Osteocyte (in vitro differentiated cells): ENCODE measurements at regions not wholly inside any gene's neighbourhood (a gene's known extent, or its start where the extent isn't known, plus 50 kb on each side); places are given as distances from the start of the nearest gene placed in this dataset.
"Not testable (repeated sequence)": the region's sequence is repeated elsewhere in the genome, so short reads cannot be mapped to it uniquely, and the experiment has no call there.

Experiments used
- DNase-seq: peaks from one replicate; pipeline ENCODE4 v3.0.0; 2021; ENCODE audit warnings: mixed read lengths; ENCODE audit not compliant: unreplicated experiment; ENCODE audit errors: extremely low spot score
- H3K27ac Mint-ChIP-seq: one replicate; pipeline ENCODE4 v1.8.0; 2021; ENCODE audit warnings: mild to moderate bottlenecking, mixed read lengths; ENCODE audit not compliant: unreplicated experiment
- H3K27me3 Mint-ChIP-seq: one replicate; pipeline ENCODE4 v1.8.0; 2021; ENCODE audit warnings: mixed read lengths; ENCODE audit not compliant: unreplicated experiment
- H3K36me3 Mint-ChIP-seq: one replicate; pipeline ENCODE4 v1.8.0; 2021; ENCODE audit warnings: mixed read lengths; ENCODE audit not compliant: unreplicated experiment
- H3K4me1 Mint-ChIP-seq: one replicate; pipeline ENCODE4 v1.8.0; 2021; ENCODE audit warnings: mixed read lengths; ENCODE audit not compliant: unreplicated experiment
- H3K4me3 Mint-ChIP-seq: one replicate; pipeline ENCODE4 v1.8.0; 2021; ENCODE audit warnings: mild to moderate bottlenecking, moderate library complexity, mixed read lengths; ENCODE audit not compliant: unreplicated experiment
- H3K9me3 Mint-ChIP-seq: one replicate; pipeline ENCODE4 v1.8.0; 2021; ENCODE audit warnings: mixed read lengths; ENCODE audit not compliant: unreplicated experiment
- TF ChIP-seq, protein P1 (sequence below): fragments of 200-600 bp; sonication (generic); IDR thresholded peaks from 2 replicates; pipeline ENCODE4 v1.5.0; 2021; ENCODE audit warnings: antibody characterized with exemption, mild to moderate bottlenecking, moderate library complexity

DNA sequence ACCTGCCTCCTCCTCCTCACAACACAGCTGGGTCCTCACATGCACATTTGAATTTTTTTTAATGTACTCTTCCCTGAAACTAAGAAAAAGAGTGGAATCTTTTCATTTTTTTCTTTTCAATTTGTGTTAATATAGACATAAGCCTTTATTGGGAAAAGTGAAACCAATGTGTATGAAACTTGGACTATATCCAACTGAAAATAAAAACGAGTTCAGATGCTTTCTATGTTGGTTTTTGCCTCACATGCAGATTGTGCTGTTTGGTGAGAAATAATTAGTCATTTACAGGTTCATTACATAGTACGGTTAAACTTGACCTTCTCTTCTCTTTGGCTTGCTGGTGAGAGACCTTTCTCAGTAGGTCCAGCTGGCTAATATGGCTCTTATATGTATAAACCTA is 515.2 kb upstream of the FANCL start:
- TF ChIP-seq, protein P1, sequence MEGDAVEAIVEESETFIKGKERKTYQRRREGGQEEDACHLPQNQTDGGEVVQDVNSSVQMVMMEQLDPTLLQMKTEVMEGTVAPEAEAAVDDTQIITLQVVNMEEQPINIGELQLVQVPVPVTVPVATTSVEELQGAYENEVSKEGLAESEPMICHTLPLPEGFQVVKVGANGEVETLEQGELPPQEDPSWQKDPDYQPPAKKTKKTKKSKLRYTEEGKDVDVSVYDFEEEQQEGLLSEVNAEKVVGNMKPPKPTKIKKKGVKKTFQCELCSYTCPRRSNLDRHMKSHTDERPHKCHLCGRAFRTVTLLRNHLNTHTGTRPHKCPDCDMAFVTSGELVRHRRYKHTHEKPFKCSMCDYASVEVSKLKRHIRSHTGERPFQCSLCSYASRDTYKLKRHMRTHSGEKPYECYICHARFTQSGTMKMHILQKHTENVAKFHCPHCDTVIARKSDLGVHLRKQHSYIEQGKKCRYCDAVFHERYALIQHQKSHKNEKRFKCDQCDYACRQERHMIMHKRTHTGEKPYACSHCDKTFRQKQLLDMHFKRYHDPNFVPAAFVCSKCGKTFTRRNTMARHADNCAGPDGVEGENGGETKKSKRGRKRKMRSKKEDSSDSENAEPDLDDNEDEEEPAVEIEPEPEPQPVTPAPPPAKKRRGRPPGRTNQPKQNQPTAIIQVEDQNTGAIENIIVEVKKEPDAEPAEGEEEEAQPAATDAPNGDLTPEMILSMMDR: no peak
- DNase-seq: no peak
- Mint-ChIP-seq H3K27ac (no peak overlapping the region), H3K4me1 (no peaks in the 10 kb centered on the region), H3K4me3 (no peak overlapping the region), H3K9me3 (no peaks in the 10 kb centered on the region), H3K27me3 (peaks cover 20% of the 10 kb centered on the region), H3K36me3 (no peaks in the 10 kb centered on the region)

DNA sequence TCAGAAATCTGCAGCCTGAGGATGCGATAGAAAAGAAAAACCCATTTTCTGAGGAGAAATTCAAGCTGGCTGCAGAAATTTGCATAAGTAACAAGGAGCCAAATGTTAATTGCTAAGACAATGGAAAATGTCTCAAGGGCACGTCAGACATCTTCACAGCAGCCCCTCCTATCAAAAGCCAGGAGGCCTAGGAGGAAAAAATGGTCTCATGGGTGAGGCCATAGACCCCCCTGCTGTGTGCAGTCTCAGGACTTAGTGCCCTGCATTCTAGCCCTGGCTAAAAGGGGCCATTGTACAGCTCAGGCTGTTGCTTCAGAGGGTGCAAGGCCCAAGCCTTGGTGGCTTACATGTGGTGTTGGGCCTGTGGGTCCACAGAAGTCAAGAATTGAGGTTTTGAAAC is 511.4 kb upstream of the FANCL start:
- not testable (repeated sequence) for H3K36me3 Mint-ChIP-seq, H3K4me1 Mint-ChIP-seq, H3K27ac Mint-ChIP-seq, H3K4me3 Mint-ChIP-seq, H3K9me3 Mint-ChIP-seq, DNase-seq
- H3K27me3 Mint-ChIP-seq: peaks cover 18% of the 10 kb centered on the region

DNA sequence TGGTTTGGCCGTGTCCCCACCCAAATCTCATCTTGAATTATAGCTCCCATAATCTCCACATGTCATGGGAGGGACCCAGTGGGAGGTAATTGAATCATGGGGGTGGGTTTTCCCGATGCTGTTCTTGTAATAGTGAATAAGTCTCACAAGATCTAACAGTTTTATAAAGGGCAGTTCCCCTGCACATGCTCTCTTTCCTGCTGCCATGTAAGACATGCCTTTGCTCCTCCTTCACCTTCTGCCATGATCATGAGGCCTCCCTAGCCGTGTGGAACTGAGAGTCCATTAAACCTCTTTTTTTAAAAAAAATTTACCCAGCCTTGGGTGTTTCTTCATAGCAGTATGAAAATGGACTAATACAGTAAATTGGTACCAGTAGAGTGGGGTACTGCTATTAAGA is 510.6 kb upstream of the FANCL start:
- not testable (repeated sequence) for H3K27ac Mint-ChIP-seq, H3K9me3 Mint-ChIP-seq, H3K4me3 Mint-ChIP-seq, H3K4me1 Mint-ChIP-seq, H3K36me3 Mint-ChIP-seq, DNase-seq
- peaks cover 15% of the 10 kb centered on the region for H3K27me3 Mint-ChIP-seq

DNA sequence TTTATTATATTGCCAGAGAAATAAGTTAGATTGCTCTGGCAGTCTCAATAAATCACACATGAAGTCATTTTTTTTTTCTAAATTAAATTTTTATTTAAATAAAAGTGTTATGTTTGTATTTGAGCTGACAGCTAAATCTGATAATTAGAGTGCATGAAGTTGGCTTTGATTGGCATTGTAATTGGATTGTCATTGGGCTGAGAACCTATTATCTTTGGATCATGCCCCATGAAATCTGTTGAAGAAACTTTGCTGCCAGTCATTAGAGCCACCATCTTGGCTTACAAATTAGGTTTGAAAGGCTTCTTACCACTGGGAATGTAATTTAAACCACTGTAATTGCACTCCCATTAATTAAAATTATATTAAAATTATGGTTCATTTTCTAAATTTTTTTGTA is 507.9 kb upstream of the FANCL start:
- TF ChIP-seq, protein P1: no peak
- Mint-ChIP-seq H3K27me3 (peaks cover 17% of the 10 kb centered on the region), H3K36me3 (no peaks in the 10 kb centered on the region), H3K4me1 (no peaks in the 10 kb centered on the region), H3K9me3 (no peaks in the 10 kb centered on the region), H3K4me3 (no peak overlapping the region), H3K27ac (no peak overlapping the region)
- DNase-seq: no peak

DNA sequence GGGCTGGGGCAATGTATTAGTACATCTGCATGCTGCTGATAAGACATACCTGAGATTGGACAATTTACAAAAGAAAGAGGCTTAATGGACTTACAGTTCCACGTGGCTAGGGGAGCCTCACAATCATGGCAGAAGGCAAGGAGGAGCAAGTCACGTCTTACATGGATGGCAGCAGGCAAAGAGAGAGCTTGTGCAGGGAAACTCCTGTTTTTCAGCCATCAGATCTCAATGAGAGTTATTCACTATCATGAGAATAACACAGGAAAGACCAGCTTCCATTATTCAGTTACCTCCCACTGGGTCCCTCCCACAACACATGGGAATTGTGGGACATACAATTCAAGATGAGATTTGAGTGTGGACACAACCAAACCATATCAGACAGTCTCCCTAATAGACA is 504.2 kb upstream of the FANCL start:
- H3K36me3 Mint-ChIP-seq, H3K9me3 Mint-ChIP-seq, H3K4me1 Mint-ChIP-seq, H3K4me3 Mint-ChIP-seq, H3K27ac Mint-ChIP-seq, H3K27me3 Mint-ChIP-seq, DNase-seq: not testable (repeated sequence)

DNA sequence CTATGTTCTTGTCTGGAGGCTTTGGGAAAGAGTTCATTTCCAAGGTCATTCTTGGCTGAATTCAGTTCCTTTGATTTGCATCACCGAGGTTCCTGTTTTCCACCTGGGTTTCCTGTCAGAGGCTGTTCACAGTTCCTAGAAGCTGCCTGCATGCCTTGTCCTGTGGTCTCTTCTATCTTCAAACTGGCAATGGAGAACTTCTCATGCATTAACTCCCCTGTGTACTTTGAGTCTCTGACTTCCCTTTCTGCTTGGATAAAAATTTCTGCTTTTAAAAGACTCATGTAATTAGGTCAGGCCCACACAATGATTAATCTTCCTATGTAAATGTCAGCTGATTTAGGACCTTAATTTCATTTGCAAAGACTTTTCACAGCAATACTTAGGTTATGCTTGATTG is 499.3 kb upstream of the FANCL start:
- H3K36me3 Mint-ChIP-seq: no peaks in the 10 kb centered on the region
- DNase-seq: no peak
- no peak overlapping the region for H3K4me3 Mint-ChIP-seq
- H3K27me3 Mint-ChIP-seq: peaks cover 16% of the 10 kb centered on the region
- no peaks in the 10 kb centered on the region for H3K9me3 Mint-ChIP-seq
- H3K4me1 Mint-ChIP-seq: no peaks in the 10 kb centered on the region
- no peak overlapping the region for H3K27ac Mint-ChIP-seq
- TF ChIP-seq, protein P1: no peak

DNA sequence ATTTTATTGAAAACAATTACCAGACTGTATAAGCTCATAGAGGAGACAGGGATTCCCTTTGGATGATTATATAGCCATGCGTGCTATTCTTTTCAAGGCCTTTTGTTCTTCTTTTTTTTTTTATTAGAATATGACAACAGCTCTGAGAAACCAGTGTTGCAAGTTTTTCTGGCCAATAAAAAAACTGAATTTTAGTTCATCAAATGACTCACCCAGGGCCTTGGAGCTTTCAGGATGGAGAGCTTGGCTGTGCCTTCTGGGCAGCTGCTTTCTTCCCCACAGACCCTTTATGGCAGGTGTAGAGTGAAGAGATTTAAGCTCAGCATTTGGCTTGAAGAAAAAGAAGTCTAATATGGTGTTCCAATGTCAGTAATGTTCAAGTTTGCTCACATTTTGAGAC is 497.9 kb upstream of the FANCL start:
- Mint-ChIP-seq H3K27ac (no peak overlapping the region), H3K36me3 (no peaks in the 10 kb centered on the region), H3K4me1 (no peaks in the 10 kb centered on the region), H3K27me3 (peaks cover 18% of the 10 kb centered on the region), H3K9me3 (no peaks in the 10 kb centered on the region), H3K4me3 (no peak overlapping the region)
- TF ChIP-seq, protein P1: no peak
- DNase-seq: no peak
